Central memory CD8-positive, alpha-beta T cell (primary cell): ENCODE measurements at regions not wholly inside any gene's neighbourhood (a gene's known extent, or its start where the extent isn't known, plus 50 kb on each side); places are given as distances from the start of the nearest gene placed in this dataset.
"Not testable (repeated sequence)": the region's sequence is repeated elsewhere in the genome, so short reads cannot be mapped to it uniquely, and the experiment has no call there.

Experiments used
- ATAC-seq: fragments of 150-1000 bp; cut with Tn5 transposase; replicated peaks from 2 replicates; pipeline ENCODE4 v1.10.0; 2022; ENCODE audit warnings: mild to moderate bottlenecking, moderate FRiP score, moderate number of reproducible peaks; ENCODE audit not compliant: poor library complexity, severe bottlenecking; ENCODE audit errors: extremely low read depth
- DNase-seq, 2 donors: peaks; one replicate each; pipeline ENCODE4 v3.0.0; 2021; ENCODE audit warnings: low spot score in 2 of 2
- H3K27ac Mint-ChIP-seq: one replicate; pipeline ENCODE4 v1.8.0; 2022; ENCODE audit warnings: low read depth, mild to moderate bottlenecking, moderate library complexity, mixed read lengths
- H3K27me3 Mint-ChIP-seq: one replicate; pipeline ENCODE4 v1.8.0; 2022; ENCODE audit warnings: mixed read lengths
- H3K36me3 Mint-ChIP-seq: one replicate; pipeline ENCODE4 v1.8.0; 2022; ENCODE audit warnings: mild to moderate bottlenecking, moderate library complexity, mixed read lengths; ENCODE audit not compliant: insufficient read depth
- H3K4me1 Mint-ChIP-seq: one replicate; pipeline ENCODE4 v1.8.0; 2022; ENCODE audit warnings: mixed read lengths
- H3K4me3 Mint-ChIP-seq: one replicate; pipeline ENCODE4 v1.8.0; 2022; ENCODE audit warnings: mild to moderate bottlenecking, moderate library complexity, mixed read lengths
- H3K9me3 Mint-ChIP-seq: one replicate; pipeline ENCODE4 v1.8.0; 2022; ENCODE audit warnings: mixed read lengths

GRCh38 chr6:142648036-142648451 is 296.9 kb downstream of the HIVEP2 start:
- no peak for ATAC-seq

GRCh38 chr6:142648526-142648925 is 296.4 kb downstream of the HIVEP2 start:
- Mint-ChIP-seq H3K27me3 (peaks cover 56% of the 10 kb centered on the region), H3K4me3 (no peak overlapping the region), H3K4me1 (no peaks in the 10 kb centered on the region), H3K27ac (no peak overlapping the region), H3K9me3 (no peaks in the 10 kb centered on the region), H3K36me3 (no peaks in the 10 kb centered on the region)
- DNase-seq (no peak), ATAC-seq (no peak)

More at GRCh38 chr6:142648036-142648451, 296.9 kb downstream of the HIVEP2 start:
- Mint-ChIP-seq H3K4me1 (no peaks in the 10 kb centered on the region), H3K27ac (no peak overlapping the region), H3K36me3 (no peaks in the 10 kb centered on the region), H3K4me3 (no peak overlapping the region), H3K9me3 (no peaks in the 10 kb centered on the region), H3K27me3 (peaks cover 56% of the 10 kb centered on the region)
- no peak for DNase-seq

- H3K27ac Mint-ChIP-seq, H3K4me3 Mint-ChIP-seq, H3K4me1 Mint-ChIP-seq, DNase-seq, H3K9me3 Mint-ChIP-seq, ATAC-seq, H3K36me3 Mint-ChIP-seq: not testable (repeated sequence)
- peaks cover 50% of the 10 kb centered on the region for H3K27me3 Mint-ChIP-seq
Observed at GRCh38 chr6:142649438-142650234, 295.3 kb downstream of the HIVEP2 start.

GRCh38 chr6:142651384-142651783 is 293.6 kb downstream of the HIVEP2 start:
- no peak overlapping the region for H3K4me3 Mint-ChIP-seq
- DNase-seq (no peak), ATAC-seq (no peak)
- H3K9me3 Mint-ChIP-seq, result no peaks in the 10 kb centered on the region
- H3K27me3 Mint-ChIP-seq, result peaks cover 48% of the 10 kb centered on the region
- H3K4me1 Mint-ChIP-seq, result no peaks in the 10 kb centered on the region
- H3K36me3 Mint-ChIP-seq, result no peaks in the 10 kb centered on the region
- no peak overlapping the region for H3K27ac Mint-ChIP-seq

GRCh38 chr6:142653710-142654420 is 291.1 kb downstream of the HIVEP2 start:
- no peak for ATAC-seq
- DNase-seq, result no peak
- Mint-ChIP-seq H3K36me3 (no peaks in the 10 kb centered on the region), H3K27me3 (peaks cover 47% of the 10 kb centered on the region), H3K27ac (no peak overlapping the region), H3K4me3 (no peak overlapping the region), H3K4me1 (no peaks in the 10 kb centered on the region), H3K9me3 (no peaks in the 10 kb centered on the region)

GRCh38 chr6:142659661-142660060 is 285.3 kb downstream of the HIVEP2 start:
- no peaks in the 10 kb centered on the region for H3K4me1 Mint-ChIP-seq
- H3K27me3 Mint-ChIP-seq, result peaks cover 34% of the 10 kb centered on the region
- ATAC-seq (no peak), DNase-seq (no peak)
- peaks cover 11% of the 10 kb centered on the region for H3K9me3 Mint-ChIP-seq
- no peak overlapping the region for H3K27ac Mint-ChIP-seq
- H3K4me3 Mint-ChIP-seq, result no peak overlapping the region
- H3K36me3 Mint-ChIP-seq, result no peaks in the 10 kb centered on the region

GRCh38 chr6:142665393-142665792 is 279.6 kb downstream of the HIVEP2 start:
- H3K36me3 Mint-ChIP-seq, result no peaks in the 10 kb centered on the region
- H3K4me3 Mint-ChIP-seq, result no peak overlapping the region
- H3K27me3 Mint-ChIP-seq, result no peaks in the 10 kb centered on the region
- H3K4me1 Mint-ChIP-seq, result no peaks in the 10 kb centered on the region
- ATAC-seq (no peak), DNase-seq (no peak)
- H3K9me3 Mint-ChIP-seq, result peaks cover 11% of the 10 kb centered on the region
- no peak overlapping the region for H3K27ac Mint-ChIP-seq

- no peak overlapping the region for H3K27ac Mint-ChIP-seq
- DNase-seq, result no peak
- no peak for ATAC-seq
- H3K4me1 Mint-ChIP-seq, result peaks cover 2% of the 10 kb centered on the region
- no peaks in the 10 kb centered on the region for H3K27me3 Mint-ChIP-seq
- H3K9me3 Mint-ChIP-seq, result peaks cover 11% of the 10 kb centered on the region
- H3K4me3 Mint-ChIP-seq, result no peak overlapping the region
- H3K36me3 Mint-ChIP-seq, result no peaks in the 10 kb centered on the region
Observed at GRCh38 chr6:142666599-142667185, 278.3 kb downstream of the HIVEP2 start.

- DNase-seq, result no peak
- ATAC-seq, result no peak
- H3K36me3 Mint-ChIP-seq, result no peaks in the 10 kb centered on the region
- H3K4me1 Mint-ChIP-seq, result peaks cover 5% of the 10 kb centered on the region
- peaks cover 17% of the 10 kb centered on the region for H3K27me3 Mint-ChIP-seq
- no peak overlapping the region for H3K27ac Mint-ChIP-seq
- H3K9me3 Mint-ChIP-seq, result no peaks in the 10 kb centered on the region
- no peak overlapping the region for H3K4me3 Mint-ChIP-seq
Observed at GRCh38 chr6:142669471-142670351, 275.3 kb downstream of the HIVEP2 start.

GRCh38 chr6:142671791-142672190 is 273.2 kb downstream of the HIVEP2 start:
- DNase-seq (no peak), ATAC-seq (peak; percentile 14)
- no peak overlapping the region for H3K4me3 Mint-ChIP-seq
- peaks cover 38% of the 10 kb centered on the region for H3K27me3 Mint-ChIP-seq
- H3K9me3 Mint-ChIP-seq, result no peaks in the 10 kb centered on the region
- no peak overlapping the region for H3K27ac Mint-ChIP-seq
- no peaks in the 10 kb centered on the region for H3K36me3 Mint-ChIP-seq
- H3K4me1 Mint-ChIP-seq, result peaks cover 5% of the 10 kb centered on the region

- Mint-ChIP-seq H3K4me1 (peaks cover 10% of the 10 kb centered on the region), H3K4me3 (no peak overlapping the region), H3K27me3 (peaks cover 69% of the 10 kb centered on the region), H3K36me3 (peaks cover 1% of the 10 kb centered on the region), H3K27ac (no peak overlapping the region), H3K9me3 (no peaks in the 10 kb centered on the region)
- no peak for ATAC-seq
- DNase-seq, result no peak
Observed at GRCh38 chr6:142675517-142675916, 269.5 kb downstream of the HIVEP2 start.

GRCh38 chr6:142676027-142676443 is 268.9 kb downstream of the HIVEP2 start:
- DNase-seq, result no peak
- peaks cover 1% of the 10 kb centered on the region for H3K36me3 Mint-ChIP-seq
- no peak for ATAC-seq
- H3K27me3 Mint-ChIP-seq, result peaks cover 74% of the 10 kb centered on the region
- no peak overlapping the region for H3K27ac Mint-ChIP-seq
- H3K4me1 Mint-ChIP-seq, result peaks cover 11% of the 10 kb centered on the region
- no peak overlapping the region for H3K4me3 Mint-ChIP-seq
- no peaks in the 10 kb centered on the region for H3K9me3 Mint-ChIP-seq
